ENCODE measurements at regions not wholly inside any gene's neighbourhood (a gene's known extent, or its start where the extent isn't known, plus 50 kb on each side); places are given as distances from the start of the nearest gene placed in this dataset.

DNA sequence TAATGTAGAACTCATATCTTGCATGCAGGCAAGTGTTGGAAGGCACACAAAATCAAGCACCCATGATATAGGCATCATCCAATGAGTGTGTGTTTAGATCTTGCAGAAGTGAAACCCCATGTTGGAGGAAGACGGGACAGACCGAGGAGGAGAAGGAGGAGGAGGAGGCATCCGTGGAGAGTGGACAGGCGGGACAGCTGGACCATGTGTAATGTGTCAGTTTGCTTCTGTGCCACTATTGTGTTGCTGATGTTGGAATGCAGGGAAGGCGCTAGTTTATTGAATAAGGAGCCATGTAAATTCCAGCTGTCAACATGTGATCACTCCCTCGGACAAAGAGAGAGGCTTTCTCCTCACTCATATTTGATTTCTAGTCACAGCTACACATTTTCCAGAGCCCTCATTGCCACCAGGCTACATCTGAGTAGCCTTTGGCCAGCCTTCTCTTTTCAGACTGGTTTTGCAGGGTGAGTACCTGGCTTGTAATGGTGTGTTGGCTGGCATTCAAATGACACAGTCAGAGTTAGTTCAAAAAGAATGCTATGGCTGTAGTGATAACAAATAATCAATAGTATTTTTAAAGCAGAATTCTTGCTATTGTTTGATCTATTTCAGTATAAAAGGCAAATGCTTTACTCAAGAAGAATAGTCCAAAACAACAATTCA is 1037.6 kb upstream of the NR2F2 start:
- no peak overlapping the region for H3K4me3 ChIP-seq (ENCODE audit: low read depth, low read length)
- TF ChIP-seq, protein P1, sequence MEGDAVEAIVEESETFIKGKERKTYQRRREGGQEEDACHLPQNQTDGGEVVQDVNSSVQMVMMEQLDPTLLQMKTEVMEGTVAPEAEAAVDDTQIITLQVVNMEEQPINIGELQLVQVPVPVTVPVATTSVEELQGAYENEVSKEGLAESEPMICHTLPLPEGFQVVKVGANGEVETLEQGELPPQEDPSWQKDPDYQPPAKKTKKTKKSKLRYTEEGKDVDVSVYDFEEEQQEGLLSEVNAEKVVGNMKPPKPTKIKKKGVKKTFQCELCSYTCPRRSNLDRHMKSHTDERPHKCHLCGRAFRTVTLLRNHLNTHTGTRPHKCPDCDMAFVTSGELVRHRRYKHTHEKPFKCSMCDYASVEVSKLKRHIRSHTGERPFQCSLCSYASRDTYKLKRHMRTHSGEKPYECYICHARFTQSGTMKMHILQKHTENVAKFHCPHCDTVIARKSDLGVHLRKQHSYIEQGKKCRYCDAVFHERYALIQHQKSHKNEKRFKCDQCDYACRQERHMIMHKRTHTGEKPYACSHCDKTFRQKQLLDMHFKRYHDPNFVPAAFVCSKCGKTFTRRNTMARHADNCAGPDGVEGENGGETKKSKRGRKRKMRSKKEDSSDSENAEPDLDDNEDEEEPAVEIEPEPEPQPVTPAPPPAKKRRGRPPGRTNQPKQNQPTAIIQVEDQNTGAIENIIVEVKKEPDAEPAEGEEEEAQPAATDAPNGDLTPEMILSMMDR (IDR thresholded peaks at IDR 0.05; ENCODE audit: borderline replicate concordance, insufficient read depth, low read depth, low read length), result no peak

DNA sequence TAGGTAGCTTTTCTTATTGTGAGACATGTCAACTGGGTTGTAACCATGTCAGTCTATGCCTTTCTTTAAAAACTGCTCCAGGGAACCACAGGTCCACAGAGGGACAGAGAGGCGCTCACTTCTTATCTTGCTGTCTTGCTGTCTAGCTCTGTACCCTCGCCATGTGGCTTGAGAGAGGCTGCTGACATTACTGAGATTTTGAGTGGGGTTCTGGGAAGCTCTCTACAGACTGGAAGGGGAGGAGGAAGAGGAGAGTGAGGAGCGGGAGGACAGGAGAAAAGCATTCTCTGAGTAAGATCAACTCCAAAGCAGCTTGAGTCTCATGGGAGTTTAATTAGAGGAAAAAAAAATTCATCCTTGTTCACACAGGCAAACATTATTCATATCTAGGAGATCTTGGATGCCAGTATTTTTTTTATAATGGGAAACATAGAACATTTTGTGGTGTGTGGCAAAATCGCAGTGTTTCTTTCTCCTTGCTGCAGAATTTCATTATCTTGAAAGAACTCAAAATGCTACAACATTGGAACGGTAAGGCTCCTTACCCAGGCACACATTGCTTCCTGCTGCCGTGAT is 1037.0 kb upstream of the NR2F2 start:
- no peak overlapping the region for H3K4me3 ChIP-seq (ENCODE audit: low read depth, low read length)
- TF ChIP-seq, protein P1 (IDR thresholded peaks at IDR 0.05; ENCODE audit: borderline replicate concordance, insufficient read depth, low read depth, low read length), result no peak

GRCh38 chr15:95295363-95295762 is 1035.1 kb upstream of the NR2F2 start:
- TF ChIP-seq, protein P1 (IDR thresholded peaks at IDR 0.05; ENCODE audit: borderline replicate concordance, insufficient read depth, low read depth, low read length), result no peak
- no peak overlapping the region for H3K4me3 ChIP-seq (ENCODE audit: low read depth, low read length)

GRCh38 chr15:95295896-95296625 is 1034.4 kb upstream of the NR2F2 start:
- TF ChIP-seq, protein P1 (IDR thresholded peaks at IDR 0.05; ENCODE audit: borderline replicate concordance, insufficient read depth, low read depth, low read length), result no peak
- no peak overlapping the region for H3K4me3 ChIP-seq (ENCODE audit: low read depth, low read length)

GRCh38 chr15:95296643-95297042 is 1033.9 kb upstream of the NR2F2 start:
- TF ChIP-seq, protein P1 (IDR thresholded peaks at IDR 0.05; ENCODE audit: borderline replicate concordance, insufficient read depth, low read depth, low read length), result no peak
- H3K4me3 ChIP-seq (ENCODE audit: low read depth, low read length), result no peak overlapping the region

GRCh38 chr15:95298729-95299128 is 1031.8 kb upstream of the NR2F2 start:
- TF ChIP-seq, protein P1 (IDR thresholded peaks at IDR 0.05; ENCODE audit: borderline replicate concordance, insufficient read depth, low read depth, low read length), result no peak

More at GRCh38 chr15:95298729-95299128, 1031.8 kb upstream of the NR2F2 start:
- no peak overlapping the region for H3K4me3 ChIP-seq (ENCODE audit: low read depth, low read length)
